HG02884 (cell line): ENCODE measurements at regions not wholly inside any gene's neighbourhood (a gene's known extent, or its start where the extent isn't known, plus 50 kb on each side); places are given as distances from the start of the nearest gene placed in this dataset.
A peak's percentile ranks its signal among the peaks of the same experiment; 100 is the strongest.
"Not testable (repeated sequence)": the region's sequence is repeated elsewhere in the genome, so short reads cannot be mapped to it uniquely, and the experiment has no call there.

Experiments
- ATAC-seq: cut with Tn5 transposase; IDR thresholded peaks from one replicate; pipeline ENCODE4 v1.9.1; 2021; ENCODE audit warnings: mild to moderate bottlenecking, moderate library complexity; ENCODE audit not compliant: unreplicated experiment

DNA sequence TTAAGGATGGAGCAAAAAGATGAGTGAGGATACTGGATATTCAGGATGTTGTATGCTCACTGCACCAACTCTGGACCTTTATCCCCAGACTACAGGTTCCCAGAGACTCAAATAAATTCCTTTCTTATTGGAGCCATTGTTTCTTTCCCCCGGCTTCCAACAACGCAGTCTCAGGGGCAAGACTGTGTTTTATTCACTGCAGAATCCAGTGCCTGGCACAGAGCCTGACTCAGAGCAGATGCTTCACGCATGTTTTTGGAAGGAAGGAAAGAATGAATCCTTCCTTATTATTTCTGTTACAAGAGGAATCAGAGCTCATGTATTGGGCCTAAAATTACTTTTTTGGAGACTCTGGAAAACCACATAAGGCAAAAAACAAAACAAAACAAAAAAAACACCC lies 96.0 kb upstream of the VGLL4 start:
- ATAC-seq, result no peak

- no peak for ATAC-seq
These were observed 95.4 kb upstream of the VGLL4 start for GRCh38 chr3:11739123-11739522.

- ATAC-seq, result no peak
These were observed 94.0 kb upstream of the VGLL4 start for GRCh38 chr3:11737742-11738141.

GRCh38 chr3:11736136-11736833 lies 92.6 kb upstream of the VGLL4 start:
- no peak for ATAC-seq

DNA sequence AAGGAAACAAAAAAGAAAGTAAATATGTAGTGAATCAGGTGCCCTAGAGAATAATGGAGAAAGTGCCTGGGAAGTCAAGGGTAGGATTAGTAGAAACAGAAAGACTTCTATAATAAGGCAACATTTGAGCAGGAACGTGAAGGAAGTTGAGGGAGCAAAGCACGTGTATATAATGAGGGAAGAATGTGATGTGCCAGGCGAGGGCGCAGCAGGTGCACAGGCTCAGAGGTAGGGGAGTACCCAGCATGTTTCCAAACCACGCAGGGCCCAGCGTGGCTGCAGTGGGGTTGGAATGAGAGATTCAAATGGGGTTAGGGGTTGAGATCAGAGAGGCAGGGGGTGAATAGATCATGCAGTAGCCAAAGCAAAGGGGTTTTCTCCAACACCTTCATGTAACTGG lies 91.9 kb upstream of the VGLL4 start:
- no peak for ATAC-seq

DNA sequence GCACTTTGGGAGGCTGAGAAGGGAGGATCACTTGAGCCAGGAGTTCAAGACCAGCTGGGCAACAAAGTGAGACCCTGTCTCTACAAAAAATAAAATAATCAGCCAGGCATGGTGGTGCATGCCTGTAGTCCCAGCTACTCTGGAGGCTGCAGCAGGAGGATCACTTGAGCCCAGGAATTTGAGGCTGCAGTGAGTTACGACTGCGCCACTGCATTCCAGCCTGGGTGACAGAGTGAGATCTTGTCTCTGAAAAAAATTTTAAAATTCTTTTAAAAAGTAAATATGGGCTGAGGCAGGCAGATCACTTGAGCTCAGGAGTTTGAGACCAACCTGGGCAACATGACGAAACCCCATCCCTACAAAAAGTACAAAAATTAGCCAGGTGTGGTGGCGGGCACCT lies 91.4 kb upstream of the VGLL4 start:
- not testable (repeated sequence) for ATAC-seq

DNA sequence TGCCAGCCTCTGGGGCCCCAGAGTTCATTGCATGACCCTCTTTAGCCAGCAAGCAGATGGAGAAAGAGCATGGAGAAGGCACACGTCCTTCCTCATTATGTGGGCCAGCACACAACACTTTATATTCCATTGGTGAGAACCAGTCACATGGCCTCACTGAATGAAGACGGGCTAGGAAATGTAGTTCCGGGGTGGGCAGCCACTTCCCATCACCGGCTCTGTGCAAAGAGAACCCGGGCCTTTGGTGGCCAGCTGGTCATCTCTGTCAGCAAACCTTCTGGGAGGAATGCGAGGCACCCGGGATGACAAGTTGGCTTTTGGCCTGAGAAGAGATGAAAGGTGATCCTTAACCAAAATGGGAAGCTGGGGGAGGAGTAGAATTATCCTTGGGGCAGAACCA lies 90.2 kb upstream of the VGLL4 start:
- no peak for ATAC-seq

DNA sequence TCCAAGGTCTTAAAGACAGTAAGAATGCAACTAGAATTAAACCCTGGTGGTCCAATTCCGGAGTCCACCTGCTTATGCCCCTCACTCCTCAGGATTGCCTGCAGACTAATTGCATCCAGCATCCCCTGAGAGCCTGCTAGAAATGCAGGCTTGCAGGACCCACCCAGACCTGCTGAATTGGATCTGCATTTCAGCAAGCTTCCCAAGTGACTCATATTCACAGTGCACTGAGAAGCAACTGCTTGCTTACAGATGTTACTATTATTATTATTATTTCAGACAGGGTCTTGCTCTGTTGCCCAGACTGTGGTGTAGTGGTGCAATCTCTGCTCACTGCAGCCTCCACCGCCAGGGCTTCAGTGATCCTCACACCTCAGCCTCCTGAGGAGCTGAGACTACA lies 83.5 kb upstream of the VGLL4 start:
- ATAC-seq, result no peak

- ATAC-seq, result no peak
These were observed 82.4 kb upstream of the VGLL4 start for GRCh38 chr3:11726146-11726545.

DNA sequence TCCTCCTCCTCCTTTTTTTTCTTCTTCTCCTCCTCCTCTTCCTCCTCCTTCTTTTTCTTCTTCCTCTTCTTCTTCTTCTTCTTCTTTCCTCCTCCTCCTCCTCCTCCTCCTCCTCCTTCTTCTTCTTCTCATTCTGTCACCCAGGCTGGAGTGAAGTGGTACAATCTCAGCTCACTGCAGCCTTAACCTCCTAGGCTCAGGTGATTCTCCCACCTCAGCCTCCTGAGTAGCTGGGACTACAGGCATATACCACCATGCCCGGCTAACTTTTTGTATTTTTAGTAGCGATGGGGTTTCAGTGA lies 81.6 kb upstream of the VGLL4 start:
- ATAC-seq, result not testable (repeated sequence)

GRCh38 chr3:11724615-11725339 lies 81.1 kb upstream of the VGLL4 start:
- no peak for ATAC-seq

- ATAC-seq, result no peak
These were observed 77.8 kb upstream of the VGLL4 start for GRCh38 chr3:11721479-11721878.

GRCh38 chr3:11720917-11721411 lies 77.2 kb upstream of the VGLL4 start:
- ATAC-seq, result no peak

DNA sequence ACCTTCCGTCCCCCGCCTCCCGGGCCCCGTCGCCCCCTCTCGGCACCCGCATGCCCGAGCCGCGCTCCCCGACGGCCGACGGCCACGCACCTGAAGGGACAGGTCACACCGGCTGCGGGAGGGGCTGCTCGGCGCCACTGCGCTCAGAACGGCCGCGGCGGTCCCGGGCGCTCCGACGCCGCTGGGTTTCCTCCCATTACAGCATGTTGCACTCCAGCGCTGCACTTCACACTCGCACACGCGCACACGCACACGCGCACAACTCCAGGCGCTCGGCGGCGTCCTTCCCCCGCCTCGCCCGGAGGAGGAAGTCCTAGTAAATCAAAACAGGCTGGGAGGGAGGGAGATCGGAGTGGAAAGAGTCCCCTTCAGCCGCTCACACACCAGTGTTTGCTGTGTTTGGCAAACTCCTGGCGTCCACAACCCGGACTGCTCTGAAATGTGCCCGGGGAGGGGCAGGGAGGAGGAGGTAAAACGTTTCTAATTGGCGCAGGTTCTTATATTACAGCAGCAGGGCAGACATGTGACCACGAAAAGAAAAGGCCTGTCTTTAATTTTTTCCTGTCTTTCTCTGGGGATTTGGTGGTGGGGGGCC lies 76.7 kb upstream of the VGLL4 start:
- ATAC-seq, result peak; percentile 30

- peak; percentile 54 for ATAC-seq
These were observed 75.9 kb upstream of the VGLL4 start for GRCh38 chr3:11719406-11720303.

DNA sequence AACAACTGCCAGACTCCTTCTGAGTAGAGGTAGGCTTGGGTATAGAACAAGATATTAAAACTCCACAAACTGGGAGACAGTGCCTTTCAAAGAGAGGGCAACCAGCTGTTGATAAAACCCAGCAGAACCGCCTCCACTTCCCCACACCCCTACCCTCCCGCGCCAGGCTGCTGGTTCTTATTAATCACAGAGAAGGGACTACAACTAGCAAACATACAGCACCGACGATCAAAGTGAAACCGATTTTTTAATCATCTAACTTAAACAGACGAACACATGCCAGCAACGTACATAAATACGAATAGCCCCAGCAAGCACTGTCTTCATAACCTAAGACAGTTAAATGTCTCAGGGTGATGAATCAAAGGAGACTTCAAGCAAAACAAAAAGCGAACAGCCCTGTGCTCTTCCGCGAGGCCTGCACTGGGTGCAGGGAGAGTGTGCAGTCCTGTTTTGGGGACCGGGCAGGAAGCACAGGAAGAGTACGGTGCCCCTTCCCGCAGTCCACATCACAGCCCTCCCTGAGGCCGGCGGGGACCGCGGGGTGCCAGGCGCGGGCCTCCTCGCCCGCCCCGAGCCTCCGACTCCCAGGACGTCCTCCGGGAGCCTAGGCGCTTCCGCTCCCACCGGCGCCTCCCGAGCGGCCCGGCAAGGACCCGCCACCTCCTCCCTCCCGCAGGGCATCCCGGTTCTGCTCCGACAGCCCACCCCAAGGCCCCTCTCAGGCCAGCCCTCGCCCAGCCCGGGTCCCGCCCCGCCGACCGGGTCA lies 75.1 kb upstream of the VGLL4 start:
- peak; percentile 29 for ATAC-seq

GRCh38 chr3:11717768-11718636 lies 74.3 kb upstream of the VGLL4 start:
- peak; percentile 21 for ATAC-seq

- no peak for ATAC-seq
These were observed 73.6 kb upstream of the VGLL4 start for GRCh38 chr3:11717301-11717700.

GRCh38 chr3:11716573-11717290 lies 73.0 kb upstream of the VGLL4 start:
- ATAC-seq, result no peak
